Astrocyte of the hippocampus (primary cell): ENCODE measurements at regions not wholly inside any gene's neighbourhood (a gene's known extent, or its start where the extent isn't known, plus 50 kb on each side); places are given as distances from the start of the nearest gene placed in this dataset.

Experiments used
- DNase-seq: peaks from one replicate; pipeline ENCODE4 v3.0.0; 2011; ENCODE audit warnings: low read depth, low spot score

DNA sequence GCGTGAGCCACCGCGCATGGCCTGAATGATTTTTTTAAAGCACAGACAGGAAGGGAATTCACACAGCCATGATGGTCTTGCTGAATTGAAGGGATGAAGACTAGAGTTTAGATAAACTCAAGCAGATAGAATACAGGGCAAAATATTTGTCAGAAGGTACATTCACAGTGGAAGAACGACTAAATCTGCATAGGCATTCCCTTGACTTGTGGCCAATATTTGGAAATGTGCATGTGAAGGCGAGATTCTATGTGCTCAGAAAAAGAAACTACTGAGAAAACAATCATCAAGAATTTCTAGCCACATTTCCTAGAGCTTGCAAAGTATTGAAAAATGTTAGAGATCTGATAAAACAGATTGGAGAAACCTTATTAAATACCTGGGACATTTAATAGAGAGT, 1166.2 kb downstream of the DNAJB9 start:
- no peak for DNase-seq

DNA sequence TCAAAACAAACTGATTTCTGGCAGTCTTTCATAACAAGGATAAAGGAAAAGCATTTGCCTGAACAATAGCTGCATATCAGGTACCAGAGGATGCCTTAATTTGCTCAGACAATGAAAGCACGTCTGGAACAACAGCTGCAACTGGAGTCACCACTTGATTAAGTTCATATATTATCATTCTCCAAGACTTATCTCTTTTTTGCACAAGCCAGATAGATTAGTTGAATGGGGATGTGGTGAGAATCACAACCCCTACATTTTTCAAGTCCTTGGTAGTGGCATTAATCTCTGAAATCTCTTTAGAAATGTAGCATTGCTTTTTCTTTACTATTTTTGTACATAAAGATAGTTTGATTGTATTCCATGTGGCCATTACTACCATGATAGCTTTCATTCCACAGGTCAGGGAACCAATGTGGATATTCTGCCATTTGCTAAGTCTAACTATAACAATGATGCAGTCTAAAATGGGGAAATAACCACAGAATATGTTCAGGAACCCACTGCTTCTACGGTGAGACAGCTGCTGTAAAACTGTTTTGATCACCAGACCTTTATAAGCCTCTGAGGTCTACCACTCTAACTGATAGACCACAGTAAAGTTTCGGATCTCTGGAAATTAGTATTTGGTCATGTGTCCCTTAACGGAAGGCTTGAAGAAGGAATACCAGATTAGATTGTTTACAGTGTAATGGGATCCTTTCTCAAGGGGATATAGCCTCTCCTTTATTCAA, 1176.2 kb downstream of the DNAJB9 start:
- no peak for DNase-seq

DNA sequence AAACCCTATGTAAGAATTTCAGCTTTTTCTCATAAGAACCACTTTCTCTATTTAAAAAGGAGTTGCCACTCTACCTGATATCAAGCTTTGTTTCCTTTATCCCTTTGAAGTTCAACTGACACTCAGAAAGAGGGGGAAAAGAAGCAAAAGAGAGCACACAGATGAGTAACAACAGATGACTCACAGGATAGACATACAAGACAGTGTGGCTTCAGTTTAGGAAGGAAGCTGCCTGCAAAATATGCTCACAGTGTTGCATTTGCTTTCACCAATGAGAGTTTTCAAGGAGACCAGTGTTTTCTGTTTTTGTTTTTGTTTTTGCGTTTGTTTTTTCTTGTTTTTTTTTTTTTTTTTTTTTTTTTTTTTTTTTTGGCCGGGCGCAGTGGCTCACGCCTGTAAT, 1181.6 kb downstream of the DNAJB9 start:
- DNase-seq = peak; percentile 1

DNA sequence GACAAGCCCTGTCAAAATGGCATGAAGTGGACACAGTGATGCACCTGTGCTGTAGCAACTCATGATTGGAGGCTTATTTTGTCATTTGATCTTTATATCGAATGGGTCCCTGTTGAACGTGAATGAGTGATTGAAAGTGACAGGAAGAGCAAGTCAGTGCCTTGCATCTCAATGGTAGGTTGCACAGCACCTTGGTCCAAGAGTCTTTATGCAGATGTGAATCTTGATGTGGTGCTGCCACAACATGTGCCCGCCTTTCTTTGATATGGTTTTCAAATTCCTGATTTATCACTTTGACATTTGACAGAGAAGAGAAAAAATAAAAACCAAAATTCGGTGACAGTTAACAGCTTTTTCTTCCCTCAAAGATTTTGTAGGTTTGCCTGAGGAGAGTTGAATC, 1182.4 kb downstream of the DNAJB9 start:
- DNase-seq = no peak

DNA sequence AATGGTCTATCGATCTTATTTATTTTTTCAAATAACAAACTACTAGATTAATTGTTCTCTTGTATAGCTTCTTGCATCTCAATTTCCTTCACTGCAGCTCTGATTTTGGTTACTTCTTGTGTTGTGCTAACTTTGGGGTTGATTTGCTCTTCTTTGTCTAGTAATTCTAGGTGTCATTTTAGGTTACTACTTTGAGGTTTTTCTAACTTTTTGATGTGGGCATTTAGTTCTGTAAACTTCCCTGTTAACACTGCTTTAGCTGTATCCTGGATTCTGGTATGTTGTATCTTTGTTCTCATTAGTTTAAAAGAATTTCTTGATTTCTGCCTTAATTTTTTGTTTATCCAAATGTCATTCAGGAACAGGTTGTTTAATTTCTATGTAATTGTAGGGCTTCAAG, 1188.0 kb downstream of the DNAJB9 start:
- DNase-seq = no peak

DNA sequence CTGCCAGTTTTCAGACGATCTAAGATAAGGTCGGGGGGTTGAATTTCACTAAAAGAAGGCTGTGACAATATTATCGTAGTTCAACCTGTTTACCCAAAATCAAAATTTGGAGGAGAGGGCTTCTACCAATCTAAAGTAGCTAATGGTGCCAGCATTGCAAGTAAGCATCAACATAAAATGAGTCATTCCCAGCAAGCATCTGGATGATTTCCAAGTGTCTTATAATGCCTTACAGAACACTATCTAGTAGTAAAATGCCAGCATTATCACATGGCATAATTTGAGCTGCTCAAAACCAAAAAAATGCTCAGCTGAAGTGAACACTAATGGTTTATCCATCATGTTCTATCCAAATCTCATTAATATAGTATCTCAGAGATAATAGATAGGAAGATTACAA, 1193.9 kb downstream of the DNAJB9 start:
- peak; percentile 18 for DNase-seq

DNA sequence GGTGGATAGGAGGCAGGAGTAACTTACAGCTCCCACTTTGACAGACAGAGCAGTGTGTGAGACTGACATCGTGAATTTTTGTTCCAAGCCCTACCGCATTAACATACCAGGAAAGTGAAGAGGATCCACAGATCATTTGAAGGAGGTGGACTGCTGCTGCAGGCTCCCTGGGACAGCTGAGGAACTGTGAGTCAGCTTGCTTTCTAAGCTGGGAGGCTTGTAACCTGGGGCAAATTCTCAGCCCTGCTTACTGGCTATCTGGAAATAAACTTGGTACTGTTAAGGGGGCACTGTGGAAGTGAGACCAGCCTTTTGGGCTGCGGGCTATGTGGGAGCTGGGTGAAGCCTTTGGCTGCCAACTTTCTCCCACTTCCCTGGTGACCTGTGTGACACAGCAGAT, 1202.5 kb downstream of the DNAJB9 start:
- no peak for DNase-seq

DNA sequence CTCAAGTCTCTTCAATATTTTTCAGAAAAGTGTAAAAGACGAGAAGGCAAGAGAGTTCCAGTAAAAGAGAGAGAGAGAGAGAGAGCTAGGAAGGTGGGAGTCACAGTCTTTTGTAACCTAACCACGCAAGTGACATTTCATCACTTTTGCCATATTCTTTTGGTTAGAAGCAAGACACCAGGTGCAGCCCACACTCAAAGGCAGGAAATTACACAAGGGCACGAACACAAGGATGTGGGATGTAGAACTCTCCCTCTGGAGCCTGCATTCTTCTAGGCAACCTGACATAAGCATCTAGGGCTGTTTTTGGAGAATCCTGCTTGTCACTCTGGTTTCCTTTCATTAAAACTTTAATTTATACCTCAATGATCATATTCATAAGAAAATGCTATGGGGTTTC, 1213.1 kb downstream of the DNAJB9 start:
- DNase-seq = no peak

DNA sequence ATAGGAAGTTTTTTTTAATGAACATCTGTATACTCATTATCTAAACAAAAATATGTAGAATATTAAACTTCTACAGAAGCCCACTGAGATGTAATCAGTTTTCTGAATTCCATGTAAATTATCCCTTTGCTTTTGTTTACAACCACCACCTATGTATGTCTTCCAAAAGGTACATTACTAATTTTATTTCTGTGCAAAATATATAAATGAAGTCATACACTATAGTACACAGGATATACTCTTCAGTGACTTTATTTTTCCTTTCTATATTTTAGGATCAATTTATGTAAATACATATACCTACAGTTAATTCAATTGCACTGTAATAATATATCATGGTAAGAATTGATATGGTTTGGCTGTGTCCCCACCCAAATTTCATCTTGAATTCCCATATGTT, 1236.9 kb downstream of the DNAJB9 start:
- no peak for DNase-seq

DNA sequence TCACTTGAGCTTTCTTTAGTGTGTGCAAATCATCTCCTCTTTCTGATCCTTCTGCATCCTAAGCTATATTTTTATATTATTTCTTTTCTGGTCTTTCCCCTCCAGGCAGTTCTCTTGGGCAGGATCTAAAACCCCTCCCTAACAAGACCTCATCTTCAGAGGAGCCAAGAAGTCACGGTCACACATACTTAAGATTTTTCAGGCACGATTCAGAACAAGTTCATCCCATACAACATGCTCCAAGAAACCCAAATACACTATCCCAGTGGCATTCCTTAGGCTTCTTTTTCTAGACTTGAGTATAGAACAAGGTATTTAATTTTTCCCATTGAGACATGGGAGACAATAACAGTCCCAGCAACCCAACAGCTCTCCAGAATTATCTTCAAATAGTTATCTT, 1251.5 kb downstream of the DNAJB9 start:
- DNase-seq = no peak

DNA sequence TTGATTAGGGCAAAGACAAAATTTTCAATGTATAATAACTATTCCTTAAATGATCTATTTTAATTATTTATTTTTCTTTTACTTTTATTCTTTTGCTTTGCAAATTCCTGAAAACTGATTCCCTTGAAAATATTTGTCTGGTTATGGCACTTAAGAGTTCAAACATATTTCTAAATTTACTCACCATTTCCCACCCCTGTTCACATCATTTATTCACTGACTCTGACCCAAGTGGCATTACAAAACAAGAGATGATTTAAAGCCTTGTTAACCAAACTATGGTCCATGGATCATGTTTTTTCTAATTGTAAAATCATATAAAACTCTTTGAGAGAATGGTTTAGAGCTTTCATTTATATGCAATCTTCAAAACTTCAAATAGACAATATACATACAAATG, 1256.1 kb upstream of the LRRN3 start:
- no peak for DNase-seq

DNA sequence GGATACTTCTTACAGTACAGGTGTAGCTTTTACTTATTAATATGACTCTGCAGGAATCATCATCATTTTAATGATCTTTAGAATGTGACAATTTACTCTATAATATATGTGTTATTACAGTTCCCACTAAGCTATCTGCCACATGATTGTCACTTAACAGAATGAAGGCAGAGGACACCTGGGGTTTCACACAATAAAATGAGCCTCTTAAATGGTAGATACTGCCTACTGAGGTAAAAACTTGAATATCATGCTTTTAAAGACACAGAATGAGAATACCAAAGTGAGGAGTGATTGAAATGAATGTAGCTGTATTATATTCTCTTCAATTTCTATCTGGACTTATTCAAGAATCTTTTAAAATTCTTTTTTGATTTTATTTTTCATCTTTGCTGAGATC, 1255.3 kb upstream of the LRRN3 start:
- DNase-seq = no peak

DNA sequence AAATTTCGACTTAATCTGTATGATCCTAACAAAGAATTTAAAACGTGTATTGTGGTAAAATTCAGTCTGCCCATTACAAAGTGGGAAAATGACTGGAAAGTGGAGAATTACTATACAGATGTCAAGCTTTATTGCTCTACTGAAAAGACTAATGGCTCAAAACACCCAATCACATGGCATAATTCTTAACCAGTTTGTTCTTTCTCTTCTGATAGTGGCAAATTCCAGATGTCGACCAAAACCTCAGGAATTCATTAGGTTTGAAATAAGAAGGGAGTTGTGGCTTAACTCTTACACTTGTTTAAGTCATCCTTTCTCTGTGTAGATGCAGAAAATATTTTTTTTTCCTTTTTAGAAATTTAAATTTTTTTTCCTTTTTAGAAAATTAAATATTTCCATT, 1254.9 kb upstream of the LRRN3 start:
- DNase-seq = peak; percentile 31

DNA sequence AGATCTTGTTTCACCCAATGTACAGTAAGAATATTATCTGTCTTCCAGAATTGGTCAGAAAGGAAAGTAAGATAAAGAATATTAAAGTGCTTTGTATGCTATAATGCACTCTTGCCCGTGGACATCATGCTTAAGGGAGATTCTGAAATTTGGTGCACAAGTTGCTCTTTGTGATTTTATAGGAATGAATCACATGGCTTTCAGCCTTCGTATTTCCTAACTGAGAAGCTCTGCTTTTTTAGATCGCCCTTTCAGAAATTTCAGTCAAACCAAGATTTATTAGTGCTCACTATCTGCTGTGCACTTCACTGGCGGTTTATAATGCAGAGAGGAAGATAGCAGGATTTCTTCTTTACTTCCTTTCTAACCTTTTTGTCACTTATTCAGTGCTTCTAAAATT, 1248.5 kb upstream of the LRRN3 start:
- DNase-seq = no peak

DNA sequence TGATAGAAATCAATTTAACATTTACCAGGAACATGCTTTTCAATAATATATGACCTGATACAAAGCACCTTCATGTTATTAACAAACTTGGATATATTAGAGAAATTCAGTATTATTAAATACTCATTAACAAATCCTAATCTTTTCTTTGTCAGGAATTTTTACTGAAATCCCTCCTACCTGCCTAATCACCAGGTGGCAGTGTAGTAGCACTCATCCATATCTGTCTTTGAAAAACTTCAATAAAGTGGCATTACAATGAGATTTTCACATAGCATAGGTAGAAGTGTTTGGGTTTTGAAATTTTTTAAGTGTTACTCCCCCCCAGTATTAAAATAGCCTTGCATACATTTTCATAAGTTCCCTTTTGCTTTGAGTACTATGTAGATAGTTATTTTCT, 1246.6 kb upstream of the LRRN3 start:
- peak; percentile 43 for DNase-seq

DNA sequence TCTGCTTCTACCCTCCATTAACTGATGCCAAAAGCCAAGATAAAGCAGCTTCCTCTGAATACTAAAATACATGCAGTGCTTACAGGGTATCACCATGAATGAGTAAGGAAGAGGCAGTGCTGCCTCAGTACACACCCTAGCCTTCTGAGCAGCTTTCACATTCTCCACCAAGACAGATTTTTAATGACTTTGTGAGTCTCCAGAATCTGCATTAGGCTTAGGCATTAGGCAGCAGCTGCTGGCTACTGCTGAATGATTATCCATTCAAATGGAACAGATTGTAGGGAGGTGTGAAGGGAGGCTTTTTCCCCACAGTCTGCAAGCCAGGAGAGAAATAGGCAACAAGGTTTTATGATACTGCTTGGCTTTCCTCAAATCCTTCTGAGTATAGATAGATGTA, 1226.7 kb upstream of the LRRN3 start:
- no peak for DNase-seq

DNA sequence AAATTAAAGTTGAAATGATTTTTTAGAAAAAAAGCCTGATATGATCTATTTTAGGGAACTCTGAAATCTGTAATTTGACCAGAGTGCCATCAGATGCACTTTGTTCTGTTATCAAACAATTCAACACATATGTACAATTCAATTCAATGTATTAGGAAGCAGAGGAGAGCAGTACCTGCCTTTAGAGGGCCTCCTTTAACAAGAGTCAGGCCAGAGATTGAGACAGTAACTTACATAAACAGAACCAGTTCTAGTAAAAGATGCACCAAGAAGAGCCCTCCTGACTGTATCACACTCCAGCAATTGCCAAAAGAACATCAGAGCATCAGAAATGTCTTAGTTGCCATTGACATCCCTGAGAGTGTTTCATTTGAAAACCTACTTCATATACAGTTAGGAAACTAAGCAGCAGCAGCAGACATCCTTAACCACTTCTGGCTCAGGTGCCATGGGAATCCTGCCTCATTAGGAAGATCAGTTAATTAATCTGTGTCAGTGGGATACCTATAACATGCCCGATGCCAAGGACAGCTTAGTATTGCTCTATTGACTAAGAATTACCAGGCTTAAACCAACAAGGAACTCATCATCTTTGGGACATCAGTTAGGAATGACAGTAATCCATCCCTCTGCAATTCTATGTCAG, 1222.6 kb upstream of the LRRN3 start:
- DNase-seq = no peak

DNA sequence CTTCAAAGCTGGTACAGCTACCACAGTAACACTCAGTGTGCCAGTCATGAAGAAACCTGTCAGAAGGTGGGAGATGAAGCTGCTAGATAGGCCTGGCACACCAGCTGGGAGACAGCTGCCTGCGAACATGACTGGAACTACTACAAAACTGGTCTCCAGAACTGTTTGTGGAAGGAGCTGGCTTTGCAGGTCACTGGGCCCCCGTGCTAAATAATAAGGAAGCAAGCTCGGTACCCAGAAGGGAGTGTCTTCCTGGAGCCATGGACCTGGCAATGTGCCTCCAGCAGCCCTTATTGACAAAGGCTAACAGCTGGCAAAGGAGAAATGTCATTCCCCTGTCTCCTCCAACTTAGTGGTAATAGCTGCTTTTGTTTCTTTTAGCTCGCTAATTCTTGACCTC, 1217.6 kb upstream of the LRRN3 start:
- DNase-seq = no peak

DNA sequence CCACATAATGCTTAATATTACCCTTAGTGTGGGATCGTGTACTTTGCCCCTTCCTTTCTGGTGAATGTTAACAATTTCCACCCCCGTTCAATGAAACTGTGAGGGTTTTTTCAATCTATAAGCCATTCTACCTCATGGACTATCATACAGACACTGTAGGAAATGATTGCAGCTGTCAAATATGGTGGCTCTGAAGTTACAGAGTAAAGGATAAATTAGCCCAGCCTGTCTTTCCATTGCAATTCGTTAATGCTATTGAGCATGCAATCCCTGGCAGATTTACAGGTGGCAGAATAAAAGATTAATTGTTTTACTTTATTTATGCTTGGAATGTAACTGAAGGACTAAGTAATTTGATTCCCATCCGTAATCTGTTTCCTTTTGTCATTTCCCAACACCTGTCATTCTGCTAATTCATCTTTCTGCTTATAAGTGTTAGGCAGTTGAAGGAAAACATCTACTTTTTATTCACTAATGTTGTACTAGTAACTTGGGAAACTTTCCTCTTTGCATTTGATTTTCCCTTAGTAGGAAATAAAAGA, 1211.6 kb upstream of the LRRN3 start:
- DNase-seq = no peak

DNA sequence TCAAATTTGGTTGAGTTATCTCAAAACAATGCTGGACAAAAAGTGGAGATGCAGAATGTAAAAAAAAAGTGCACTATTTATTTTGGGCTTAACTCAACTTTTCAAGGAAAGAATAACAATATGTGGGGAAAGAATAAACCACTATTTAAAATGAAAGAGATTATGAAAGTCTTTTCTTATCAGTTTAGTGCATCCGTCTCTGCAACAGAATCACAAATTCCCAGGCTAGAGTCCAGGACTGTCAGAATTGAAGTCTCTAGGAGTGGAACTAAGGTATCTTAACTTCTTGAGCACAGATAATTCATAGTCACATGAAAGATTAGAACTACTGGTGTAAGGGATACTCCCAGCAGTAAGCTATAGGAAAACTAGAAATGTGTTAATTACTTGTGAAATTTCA, 1200.3 kb upstream of the LRRN3 start:
- DNase-seq = peak; percentile 2

DNA sequence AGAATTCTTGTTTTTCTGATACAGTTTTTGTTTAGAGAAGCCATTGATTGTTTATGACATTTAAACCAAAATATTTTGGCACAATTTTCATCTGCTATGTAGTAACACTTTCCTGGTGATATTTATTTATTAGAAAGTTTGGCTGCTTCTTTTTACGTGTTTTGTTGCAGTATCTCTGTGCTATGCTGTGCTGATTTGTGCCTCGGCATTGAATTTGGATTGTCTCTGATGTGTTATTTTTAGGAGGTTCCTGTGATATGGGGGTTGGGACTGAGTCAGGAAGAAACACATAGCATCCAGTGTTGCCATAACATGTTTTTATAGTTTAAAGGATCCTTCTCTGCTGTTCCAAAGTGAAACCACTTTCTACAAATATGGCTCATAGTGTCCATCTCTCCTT, 1197.7 kb upstream of the LRRN3 start:
- peak; percentile 1 for DNase-seq

DNA sequence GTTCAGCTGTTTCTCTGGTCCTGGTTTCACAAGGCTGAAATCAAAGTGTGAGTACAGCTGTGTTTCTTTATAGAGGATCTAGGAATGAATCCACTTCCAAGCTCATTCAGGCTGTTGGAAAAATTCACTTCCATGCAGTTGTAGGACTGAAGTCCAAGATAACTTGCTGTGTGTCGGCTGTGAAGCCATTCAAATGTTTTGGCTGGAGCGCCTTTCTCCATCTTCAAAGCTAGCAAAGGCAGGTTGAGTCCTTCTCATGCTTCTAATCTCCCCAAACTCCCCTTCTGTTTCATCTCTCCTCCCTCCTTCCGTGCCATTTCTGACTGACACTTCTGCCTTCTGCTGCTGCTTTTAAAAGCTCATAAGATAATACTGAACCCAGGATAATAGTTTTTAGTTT, 1195.4 kb upstream of the LRRN3 start:
- no peak for DNase-seq

DNA sequence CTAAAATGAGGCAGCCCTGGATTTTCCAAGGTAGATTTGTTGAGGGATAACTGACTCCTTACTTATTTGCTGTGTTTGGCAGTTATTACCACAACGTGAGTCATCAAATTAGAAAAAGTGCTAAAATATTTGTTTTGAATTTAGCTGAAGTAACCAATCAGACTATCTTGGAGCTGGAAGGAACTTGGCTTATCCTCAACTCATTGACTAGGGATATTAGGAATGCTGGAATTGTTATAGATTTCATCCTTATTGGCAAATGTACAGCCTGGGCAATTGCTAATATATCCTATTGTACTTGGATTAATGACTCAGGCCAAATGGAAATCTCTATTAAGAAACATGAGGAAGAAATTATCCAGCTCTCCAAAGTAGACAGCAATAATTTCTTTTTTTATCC, 1189.0 kb upstream of the LRRN3 start:
- DNase-seq = peak; percentile 31
